A549 (cell line): ENCODE measurements at regions not wholly inside any gene's neighbourhood (a gene's known extent, or its start where the extent isn't known, plus 50 kb on each side); places are given as distances from the start of the nearest gene placed in this dataset.

Source experiments
- ATAC-seq, 2 experiments: fragments of 200-7000 bp in 1 of 2; fragments of >200 bp in 1 of 2; cut with Nextera tagmentation in 1 of 2; cut with Tn5 transposase in 1 of 2; 3 replicates each; pipeline versions ENCODE4 v1.8.0 to v1.9.1; 2018 to 2020; ENCODE audit warnings: mild to moderate bottlenecking in 1 of 2, moderate library complexity in 1 of 2
- CTCF ChIA-PET: fragments of 300-600 bp; sonication (Branson Sonifier 250); formaldehyde crosslinking; extraction: SDS; loops from one replicate; lab custom pipeline; 2021; ENCODE audit warnings: antibody characterized with exemption, inconsistent platforms; lab: Yijun Ruan, JAX
- POLR2A ChIA-PET: fragments of 350-600 bp; formaldehyde crosslinking; extraction: SDS; loops from one replicate; lab custom pipeline; 2021; ENCODE audit warnings: antibody characterized with exemption, inconsistent platforms; lab: Yijun Ruan, JAX
- DNase-seq, 2 experiments: peaks; one replicate each; pipeline versions ENCODE4 v3.0.0 to v3.0.0-alpha.2; 2011 to 2016; ENCODE audit warnings: low read depth in 1 of 2, low spot score in 1 of 2
- FAIRE-seq: peaks from 2 replicates; lab custom pipeline; 2011; peaks lifted over from hg19 to GRCh38; lab: Jason Lieb, UNC
- H3K27ac ChIP-seq, 2 experiments: fragments of >200 bp; sonication (Bioruptor Twin); formaldehyde crosslinking; 3 replicates each; pipeline ENCODE4 v1.5.1; 2016 to 2017
- H3K4me1 ChIP-seq: fragments of >200 bp; sonication (Bioruptor Twin); formaldehyde crosslinking; 3 replicates; pipeline ENCODE4 v1.6.1; 2016
- H3K4me2 ChIP-seq: fragments of >200 bp; sonication (Bioruptor Twin); formaldehyde crosslinking; 3 replicates; pipeline ENCODE4 v1.6.1; 2016
- H3K4me3 ChIP-seq: fragments of >200 bp; sonication (Bioruptor Twin); formaldehyde crosslinking; 3 replicates; pipeline ENCODE4 v1.5.1; 2016
- H3K9me3 ChIP-seq: fragments of >200 bp; sonication (Bioruptor Twin); formaldehyde crosslinking; 3 replicates; pipeline ENCODE4 v1.6.1; 2016
- BCL3 ChIP-seq: fragments of >200 bp; sonication (Bioruptor Twin); formaldehyde crosslinking; IDR thresholded peaks from 3 replicates; pipeline ENCODE4 v1.6.1; 2016
- BHLHE40 ChIP-seq: IDR thresholded peaks from 2 replicates; pipeline ENCODE4 v1.6.1; 2012; ENCODE audit warnings: low read depth, low read length, inconsistent platforms
- CEBPB ChIP-seq, 2 experiments: fragments of >200 bp in 1 of 2; sonication (Bioruptor Twin) in 1 of 2; formaldehyde crosslinking in 1 of 2; IDR thresholded peaks; 2 replicates each; pipeline ENCODE4 v1.6.1; 2012 to 2016
- CHD2 ChIP-seq: fragments of 150-350 bp; IDR thresholded peaks from 2 replicates; pipeline ENCODE4 v1.6.1; 2014; ENCODE audit warnings: low read length; ENCODE audit not compliant: partially characterized antibody
- CHD4 ChIP-seq: fragments of 200-600 bp; sonication (generic); IDR thresholded peaks from 2 replicates; pipeline ENCODE4 v1.6.1; 2016; ENCODE audit warnings: antibody characterized with exemption, mild to moderate bottlenecking, borderline replicate concordance
- FOSL2 ChIP-seq, 2 experiments: fragments of 450-650 bp in 1 of 2; fragments of >200 bp in 1 of 2; sonication (Bioruptor Twin) in 1 of 2; formaldehyde crosslinking; IDR thresholded peaks; 2 replicates each; pipeline versions ENCODE4 v1.5.0 to v1.6.1; 2016 to 2020; ENCODE audit warnings: mild to moderate bottlenecking in 1 of 2, moderate library complexity in 1 of 2
- GATA3 ChIP-seq: IDR thresholded peaks from 2 replicates; pipeline ENCODE4 v1.6.1; 2012; ENCODE audit warnings: borderline replicate concordance
- HEYL ChIP-seq: fragments of 250-450 bp; sonication (Bioruptor Pico); IDR thresholded peaks from 2 replicates; pipeline ENCODE4 v1.8.0; 2021; ENCODE audit warnings: mild to moderate bottlenecking, moderate library complexity
- HOXB5 ChIP-seq: fragments of 250-450 bp; sonication (Bioruptor Pico); IDR thresholded peaks from 2 replicates; pipeline ENCODE4 v1.5.0; 2020; ENCODE audit warnings: mild to moderate bottlenecking, moderate library complexity
- JUN ChIP-seq, 2 experiments: fragments of >200 bp; sonication (Bioruptor Twin); formaldehyde crosslinking; IDR thresholded peaks; 2 replicates in 1 of 2; 3 replicates in 1 of 2; pipeline ENCODE4 v1.6.1; 2016 to 2017
- JUNB ChIP-seq: fragments of >200 bp; sonication (Bioruptor Twin); formaldehyde crosslinking; IDR thresholded peaks from 2 replicates; pipeline ENCODE4 v1.6.1; 2016
- KDM5A ChIP-seq: fragments of 200-600 bp; sonication (generic); IDR thresholded peaks from 2 replicates; pipeline ENCODE4 v1.6.1; 2016; ENCODE audit warnings: antibody characterized with exemption, mild to moderate bottlenecking
- MAFK ChIP-seq: fragments of 450-650 bp; IDR thresholded peaks from 2 replicates; pipeline ENCODE4 v1.6.1; 2014; ENCODE audit not compliant: partially characterized antibody
- MYC ChIP-seq: IDR thresholded peaks from 2 replicates; pipeline ENCODE4 v1.6.1; 2012; ENCODE audit warnings: mild to moderate bottlenecking, inconsistent platforms, low read length, improper control_type of control experiment, borderline replicate concordance
- NR3C1 ChIP-seq: fragments of >200 bp; sonication (Bioruptor Twin); formaldehyde crosslinking; IDR thresholded peaks from 3 replicates; pipeline ENCODE4 v1.6.1; 2017
- PHF8 ChIP-seq: fragments of 200-600 bp; sonication (generic); IDR thresholded peaks from 2 replicates; pipeline ENCODE4 v1.6.1; 2016; ENCODE audit warnings: low read depth, mild to moderate bottlenecking, antibody characterized with exemption, moderate library complexity, borderline replicate concordance
- RAD21 ChIP-seq, 2 experiments: fragments of >200 bp in 1 of 2; sonication (Bioruptor Twin) in 1 of 2; formaldehyde crosslinking in 1 of 2; IDR thresholded peaks in 1 of 2; conservative IDR thresholded peaks in 1 of 2; 2 replicates in 1 of 2; 3 replicates in 1 of 2; pipeline ENCODE4 v1.6.1; 2012 to 2018; ENCODE audit warnings: inconsistent platforms in 1 of 2
- TFCP2L1 ChIP-seq: fragments of 250-450 bp; sonication (Bioruptor Pico); IDR thresholded peaks from 2 replicates; pipeline ENCODE4 v1.5.0; 2021; ENCODE audit warnings: mild to moderate bottlenecking
- ZSCAN20 ChIP-seq: fragments of 250-450 bp; sonication (Bioruptor Pico); IDR thresholded peaks from 2 replicates; pipeline ENCODE4 v1.8.0; 2022; ENCODE audit warnings: mild to moderate bottlenecking, moderate library complexity
- WGBS: methylation state at CpG from one replicate; pipeline ENCODE4 v1.1.6; 2017; ENCODE audit errors: missing lambda C conversion rate; 5-methylcytosine and 5-hydroxymethylcytosine counted together
- TF ChIP-seq, protein P1 (sequence below): fragments of 450-650 bp; IDR thresholded peaks from 2 replicates; pipeline ENCODE4 v1.6.1; 2014; ENCODE audit warnings: antibody characterized with exemption

- ATAC-seq = no peak
- POLR2A ChIA-PET = no interaction called here
- no peak for FAIRE-seq
- no peak overlapping the region for H3K4me3 ChIP-seq
- DNase-seq = no peak
- H3K9me3 ChIP-seq = no peaks in the 10 kb centered on the region
- no peak for TF ChIP-seq MYC
- TF ChIP-seq BCL3 = no peak
- TF ChIP-seq HEYL (CRISPR knock-in tag) = no peak
- TF ChIP-seq CEBPB (IDR thresholded peaks at IDR 0.05) = no peak
- TF ChIP-seq HOXB5 (CRISPR knock-in tag) = no peak
- TF ChIP-seq KDM5A = no peak
- no peak for TF ChIP-seq CHD2
- TF ChIP-seq ZSCAN20 (CRISPR knock-in tag) = no peak
- TF ChIP-seq CHD4 = no peak
- no peak for TF ChIP-seq PHF8
- no peak for TF ChIP-seq BHLHE40
- TF ChIP-seq FOSL2 (IDR thresholded peaks at IDR 0.05) = no peak
- TF ChIP-seq FOSL2 (CRISPR knock-in tag; IDR thresholded peaks at IDR 0.05) = no peak
- TF ChIP-seq, all 56 proteins: peak for 0
- CTCF ChIA-PET = interaction anchor here (0.6 to 1.2 kb wide), 2 partner anchors 14 to 30 kb away, joined by 3 read pairs; no protein-coding TSS in a partner anchor
- Histone ChIP-seq H3K4me1 (no peaks in the 10 kb centered on the region), H3K27ac (no peak overlapping the region), H3K4me2 (no peak overlapping the region)
- 69% methylated on average over 18 of the region's 18 CpGs for WGBS
Measured at GRCh38 chr7:69482676-69483075, 115.6 kb upstream of the AUTS2 start.

- no peak for ATAC-seq
- CTCF ChIA-PET = interaction anchor here (1.2 kb wide), 1 partner anchor 123 kb away, joined by 3 read pairs; no protein-coding TSS in a partner anchor
Measured at GRCh38 chr7:69489533-69489932, 108.7 kb upstream of the AUTS2 start.

DNA sequence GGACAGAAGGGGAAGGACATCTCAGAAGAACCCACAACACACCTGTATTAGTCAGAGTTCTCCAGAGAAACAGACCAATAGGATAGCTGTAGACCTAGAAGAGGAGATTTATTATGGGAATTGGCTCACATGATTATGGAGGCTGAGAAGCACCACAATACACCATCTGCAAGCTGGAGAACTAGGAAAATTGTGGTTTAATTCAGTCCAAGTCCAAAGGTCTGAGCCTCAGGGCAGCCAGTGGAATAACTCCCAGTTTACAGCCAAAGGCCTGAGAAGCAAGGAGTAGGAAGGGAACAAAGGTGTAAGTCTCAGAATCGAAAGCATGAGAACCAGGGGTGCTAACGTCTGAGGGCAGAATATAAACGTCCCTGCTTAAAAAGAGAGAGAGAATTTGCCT is 99.6 kb upstream of the AUTS2 start:
- FAIRE-seq (no peak), DNase-seq (no peak), ATAC-seq (no peak)
- TF ChIP-seq CHD2 = no peak
- no peak for TF ChIP-seq GATA3
- no peak for TF ChIP-seq NR3C1
- TF ChIP-seq TFCP2L1 (CRISPR knock-in tag) = no peak
- TF ChIP-seq PHF8 = no peak
- TF ChIP-seq JUN (IDR thresholded peaks at IDR 0.05) = no peak
- H3K27ac ChIP-seq = no peak overlapping the region
- H3K4me2 ChIP-seq = no peak overlapping the region
- WGBS = 2% methylated on average over 3 of the region's 3 CpGs
- H3K4me1 ChIP-seq = no peaks in the 10 kb centered on the region
- H3K4me3 ChIP-seq = no peak overlapping the region
- no peaks in the 10 kb centered on the region for H3K9me3 ChIP-seq
- ChIA-PET CTCF (no interaction called here), POLR2A (no interaction called here)

More at GRCh38 chr7:69489533-69489932, 108.7 kb upstream of the AUTS2 start:
- Histone ChIP-seq H3K4me2 (no peak overlapping the region), H3K4me3 (no peak overlapping the region), H3K27ac (no peak overlapping the region), H3K4me1 (no peaks in the 10 kb centered on the region), H3K9me3 (no peaks in the 10 kb centered on the region)
- POLR2A ChIA-PET = no interaction called here
- FAIRE-seq = no peak
- WGBS = 30% methylated on average over 3 of the region's 3 CpGs
- DNase-seq = no peak
- TF ChIP-seq MAFK (peak; percentile 31), JUNB (no peak)

GRCh38 chr7:69502358-69502757 is 95.9 kb upstream of the AUTS2 start:
- peak in 1 of 2 experiments; percentile 15 for DNase-seq
- CTCF ChIA-PET = interaction anchor here (0.5 kb wide), 1 partner anchor 10 kb away, joined by 3 read pairs; no protein-coding TSS in a partner anchor
- Histone ChIP-seq H3K4me1 (no peaks in the 10 kb centered on the region), H3K4me2 (0 out of 3 replicates have a peak overlapping the region, but pooled peaks have one; percentile 8), H3K9me3 (no peaks in the 10 kb centered on the region), H3K27ac (no peak overlapping the region), H3K4me3 (no peak overlapping the region)
- POLR2A ChIA-PET = no interaction called here
- FAIRE-seq = no peak
- 13% methylated on average over 3 of the region's 3 CpGs for WGBS
- no peak for TF ChIP-seq RAD21 (conservative IDR thresholded peaks at IDR 0.05 in 1 of 2, IDR thresholded peaks at IDR 0.05 in 1 of 2)
- TF ChIP-seq, protein P1, sequence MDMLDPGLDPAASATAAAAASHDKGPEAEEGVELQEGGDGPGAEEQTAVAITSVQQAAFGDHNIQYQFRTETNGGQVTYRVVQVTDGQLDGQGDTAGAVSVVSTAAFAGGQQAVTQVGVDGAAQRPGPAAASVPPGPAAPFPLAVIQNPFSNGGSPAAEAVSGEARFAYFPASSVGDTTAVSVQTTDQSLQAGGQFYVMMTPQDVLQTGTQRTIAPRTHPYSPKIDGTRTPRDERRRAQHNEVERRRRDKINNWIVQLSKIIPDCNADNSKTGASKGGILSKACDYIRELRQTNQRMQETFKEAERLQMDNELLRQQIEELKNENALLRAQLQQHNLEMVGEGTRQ = peak; percentile 45; the same call in 1 of the 2 replicates
- no peak; a peak in 2 of 6 replicates for ATAC-seq
